PC-9 (cell line): ENCODE measurements at regions not wholly inside any gene's neighbourhood (a gene's known extent, or its start where the extent isn't known, plus 50 kb on each side); places are given as distances from the start of the nearest gene placed in this dataset.

ENCODE experiments used
- BruUV-seq: library from RNA; stranded (reverse); fragments of 400-500 nt; replicated peaks from 2 replicates; lab custom pipeline; 2021; lab: Mats Ljungman, UMichigan
- CTCF ChIA-PET: fragments of 300-600 bp; sonication (Branson Sonifier 250); formaldehyde crosslinking; loops from one replicate; lab custom pipeline; 2022; ENCODE audit warnings: antibody characterized with exemption; lab: Charles Lee
- POLR2A ChIA-PET: fragments of 300-600 bp; sonication (Branson Sonifier 250); formaldehyde crosslinking; loops from one replicate; lab custom pipeline; 2022; ENCODE audit warnings: antibody characterized with exemption; ENCODE audit not compliant: unreplicated experiment; lab: Charles Lee
- DNase-seq, 2 experiments: peaks; one replicate each; pipeline versions ENCODE4 v3.0.0 to v3.0.0-alpha.2; 2015 to 2022; ENCODE audit warnings: mixed read lengths in 1 of 2
- H2AFZ ChIP-seq: fragments of 200-600 bp; sonication (generic); 2 replicates; pipeline ENCODE4 v1.8.1; 2017; ENCODE audit warnings: antibody characterized with exemption
- H3F3A ChIP-seq: fragments of 200-600 bp; sonication (generic); 2 replicates; pipeline ENCODE4 v1.8.1; 2017; ENCODE audit warnings: antibody characterized with exemption, mild to moderate bottlenecking, low read depth; ENCODE audit not compliant: insufficient read depth
- H3K27ac ChIP-seq: fragments of 200-600 bp; sonication (generic); 2 replicates; pipeline ENCODE4 v1.6.1; 2016; ENCODE audit warnings: mixed run types
- H3K27me3 ChIP-seq: fragments of 200-600 bp; sonication (generic); 2 replicates; pipeline ENCODE4 v1.6.1; 2016; ENCODE audit warnings: low read depth, mixed run types; ENCODE audit not compliant: insufficient read depth
- H3K36me3 ChIP-seq: fragments of 200-600 bp; sonication (generic); 2 replicates; pipeline ENCODE4 v1.6.1; 2016; ENCODE audit warnings: low read depth, mixed run types
- H3K4me1 ChIP-seq: fragments of 200-600 bp; sonication (generic); replicated peaks from 2 replicates; pipeline ENCODE4 v1.6.1; 2016; ENCODE audit warnings: mixed run types; ENCODE audit not compliant: insufficient read depth
- H3K4me2 ChIP-seq: fragments of 200-600 bp; sonication (generic); 2 replicates; pipeline ENCODE4 v1.6.1; 2017; ENCODE audit warnings: mixed run types
- H3K4me3 ChIP-seq: fragments of 200-600 bp; sonication (generic); 2 replicates; pipeline ENCODE4 v1.6.1; 2016; ENCODE audit warnings: mixed run types
- H3K79me2 ChIP-seq: fragments of 200-600 bp; sonication (generic); 2 replicates; pipeline ENCODE4 v1.6.1; 2017; ENCODE audit warnings: low read depth, mixed run types
- H3K9me2 ChIP-seq: fragments of 200-600 bp; sonication (generic); 2 replicates; pipeline ENCODE4 v1.8.1; 2017; ENCODE audit warnings: mild to moderate bottlenecking; ENCODE audit not compliant: insufficient read depth
- H3K9me3 ChIP-seq: fragments of 200-600 bp; sonication (generic); 2 replicates; pipeline ENCODE4 v1.8.1; 2016; ENCODE audit warnings: low read depth; ENCODE audit not compliant: insufficient read depth
- H4K20me1 ChIP-seq: fragments of 200-600 bp; sonication (generic); 2 replicates; pipeline ENCODE4 v1.8.1; 2017; ENCODE audit not compliant: insufficient read depth
- EZH2 ChIP-seq: fragments of 200-600 bp; sonication (generic); IDR thresholded peaks from 2 replicates; pipeline ENCODE4 v1.8.0; 2017; ENCODE audit warnings: antibody characterized with exemption, low read depth
- intact Hi-C: fragments of 100-400 bp; cut with micrococcal nuclease; formaldehyde crosslinking; loops from one replicate; pipeline ENCODE4 v1.10.0; 2022; ENCODE audit not compliant: unreplicated experiment
- TF ChIP-seq, protein P1 (sequence below): fragments of 200-600 bp; sonication (generic); conservative IDR thresholded peaks from 2 replicates; pipeline ENCODE4 v1.6.1; 2017; ENCODE audit warnings: mixed run types, antibody characterized with exemption, mild to moderate bottlenecking, moderate library complexity

DNA sequence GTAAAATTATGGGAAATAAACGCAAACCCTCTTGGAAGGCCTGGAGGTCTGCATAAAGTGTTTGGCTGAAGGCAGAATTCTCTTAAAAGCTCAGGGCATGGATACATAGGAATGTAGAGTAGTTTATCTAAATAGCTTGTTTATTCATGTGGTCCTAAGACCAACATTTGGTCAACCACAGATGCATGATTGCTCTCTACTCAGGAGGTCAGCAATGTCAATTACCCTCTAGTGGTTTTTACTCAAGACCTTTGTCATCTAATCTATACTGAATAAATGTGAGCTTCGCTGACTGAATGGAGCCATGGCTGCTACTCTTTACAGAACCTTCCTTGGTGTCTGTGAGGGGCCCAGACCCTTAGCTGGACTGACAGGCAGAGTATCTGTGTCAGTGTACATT is 139.8 kb downstream of the ATL2 start:
- Histone ChIP-seq H3K27ac (no peak overlapping the region), H3F3A (no peaks in the 10 kb centered on the region), H4K20me1 (no peaks in the 10 kb centered on the region), H3K4me2 (no peak overlapping the region), H3K4me1 (no peaks in the 10 kb centered on the region), H3K9me3 (no peaks in the 10 kb centered on the region), H3K79me2 (no peaks in the 10 kb centered on the region), H3K4me3 (no peak overlapping the region), H3K9me2 (no peaks in the 10 kb centered on the region), H2AFZ (no peak overlapping the region), H3K27me3 (no peaks in the 10 kb centered on the region), H3K36me3 (no peaks in the 10 kb centered on the region)
- POLR2A ChIA-PET: interaction anchor here (0.6 kb wide), 1 partner anchor 74 kb away, joined by 3 read pairs; no protein-coding TSS in a partner anchor
- TF ChIP-seq, protein P1, sequence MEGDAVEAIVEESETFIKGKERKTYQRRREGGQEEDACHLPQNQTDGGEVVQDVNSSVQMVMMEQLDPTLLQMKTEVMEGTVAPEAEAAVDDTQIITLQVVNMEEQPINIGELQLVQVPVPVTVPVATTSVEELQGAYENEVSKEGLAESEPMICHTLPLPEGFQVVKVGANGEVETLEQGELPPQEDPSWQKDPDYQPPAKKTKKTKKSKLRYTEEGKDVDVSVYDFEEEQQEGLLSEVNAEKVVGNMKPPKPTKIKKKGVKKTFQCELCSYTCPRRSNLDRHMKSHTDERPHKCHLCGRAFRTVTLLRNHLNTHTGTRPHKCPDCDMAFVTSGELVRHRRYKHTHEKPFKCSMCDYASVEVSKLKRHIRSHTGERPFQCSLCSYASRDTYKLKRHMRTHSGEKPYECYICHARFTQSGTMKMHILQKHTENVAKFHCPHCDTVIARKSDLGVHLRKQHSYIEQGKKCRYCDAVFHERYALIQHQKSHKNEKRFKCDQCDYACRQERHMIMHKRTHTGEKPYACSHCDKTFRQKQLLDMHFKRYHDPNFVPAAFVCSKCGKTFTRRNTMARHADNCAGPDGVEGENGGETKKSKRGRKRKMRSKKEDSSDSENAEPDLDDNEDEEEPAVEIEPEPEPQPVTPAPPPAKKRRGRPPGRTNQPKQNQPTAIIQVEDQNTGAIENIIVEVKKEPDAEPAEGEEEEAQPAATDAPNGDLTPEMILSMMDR: no peak
- no peak for TF ChIP-seq EZH2
- DNase-seq: no peak
- intact Hi-C loops: no loop called here
- no TSS peak for BruUV-seq
- CTCF ChIA-PET: no interaction called here

DNA sequence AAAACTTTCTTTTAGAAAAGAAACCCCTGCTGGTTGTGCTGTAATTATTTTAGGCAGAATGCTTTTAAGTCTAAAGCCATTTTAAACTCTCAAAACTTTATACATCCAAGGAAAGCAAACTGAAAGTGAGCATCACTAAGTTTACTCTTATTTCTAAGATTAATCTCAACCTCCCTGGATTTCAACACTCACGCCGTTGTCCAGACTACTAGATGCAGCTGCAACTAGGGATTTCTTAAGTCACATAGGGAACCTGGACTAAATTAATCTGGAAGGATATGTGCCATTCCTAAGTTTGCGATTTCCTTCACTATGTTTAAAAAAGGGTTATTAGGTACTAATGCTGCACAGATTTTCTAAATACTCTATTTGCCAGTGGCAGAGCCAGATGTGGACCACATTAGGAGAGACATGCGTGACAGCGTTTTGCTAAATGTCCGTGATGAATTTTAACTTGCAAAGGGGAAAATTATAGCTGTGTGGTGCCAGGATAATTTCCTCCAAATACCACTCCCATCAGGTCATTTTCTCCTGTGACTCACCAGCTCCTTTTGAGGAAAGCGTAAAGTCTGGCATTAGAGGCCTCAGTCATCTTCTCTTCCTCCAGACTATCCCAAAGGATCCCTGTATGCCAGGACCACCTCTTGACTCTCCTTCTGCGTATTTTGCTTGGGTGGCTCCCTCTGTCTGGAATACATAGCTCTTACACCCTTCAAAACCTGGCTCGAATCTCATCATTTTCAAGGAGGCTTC is 143.7 kb downstream of the ATL2 start:
- no peak overlapping the region for H3K4me3 ChIP-seq
- no peaks in the 10 kb centered on the region for H3F3A ChIP-seq
- H3K36me3 ChIP-seq: no peaks in the 10 kb centered on the region
- H3K79me2 ChIP-seq: no peaks in the 10 kb centered on the region
- no peak for TF ChIP-seq EZH2
- TF ChIP-seq, protein P1: no peak
- H2AFZ ChIP-seq: no peak overlapping the region
- H3K9me2 ChIP-seq: no peaks in the 10 kb centered on the region; the same call in 1 of the 2 replicates
- H3K27ac ChIP-seq: no peak overlapping the region
- POLR2A ChIA-PET: no interaction called here
- no peaks in the 10 kb centered on the region for H3K4me1 ChIP-seq
- DNase-seq: no peak
- H3K4me2 ChIP-seq: no peak overlapping the region
- intact Hi-C loops: no loop called here
- H3K27me3 ChIP-seq: no peaks in the 10 kb centered on the region
- BruUV-seq: no TSS peak
- CTCF ChIA-PET: no interaction called here
- no peaks in the 10 kb centered on the region for H3K9me3 ChIP-seq
- H4K20me1 ChIP-seq: no peaks in the 10 kb centered on the region

DNA sequence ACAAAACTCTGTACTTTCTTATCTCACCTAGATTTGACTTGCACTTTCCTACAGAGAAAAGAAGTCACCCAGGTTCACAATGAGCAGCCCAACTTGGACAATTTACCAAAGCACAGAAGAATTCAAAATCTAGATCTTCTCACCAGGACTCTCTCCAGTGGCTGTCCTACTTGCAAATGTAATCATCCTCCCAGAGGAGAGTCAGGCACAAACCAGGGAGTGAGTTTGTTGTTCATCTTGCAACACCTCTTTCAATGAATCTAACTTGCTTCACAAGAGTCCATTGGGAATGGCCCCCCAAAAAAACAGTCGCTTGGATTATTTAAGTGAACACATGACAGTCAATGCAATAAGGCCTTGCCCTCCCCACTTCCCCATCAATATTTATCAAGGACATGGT is 144.6 kb downstream of the ATL2 start:
- H3K36me3 ChIP-seq: no peaks in the 10 kb centered on the region
- no peaks in the 10 kb centered on the region for H3K79me2 ChIP-seq
- H3K9me3 ChIP-seq: no peaks in the 10 kb centered on the region
- intact Hi-C loops: no loop called here
- CTCF ChIA-PET: no interaction called here
- no peak overlapping the region for H2AFZ ChIP-seq
- DNase-seq: no peak
- H3K4me1 ChIP-seq: no peaks in the 10 kb centered on the region
- no peak overlapping the region for H3K27ac ChIP-seq
- TF ChIP-seq EZH2: no peak
- TF ChIP-seq, protein P1: no peak
- BruUV-seq: no TSS peak
- no peaks in the 10 kb centered on the region; the same call in 1 of the 2 replicates for H3K9me2 ChIP-seq
- no peak overlapping the region for H3K4me3 ChIP-seq
- no peaks in the 10 kb centered on the region for H4K20me1 ChIP-seq
- no peak overlapping the region for H3K4me2 ChIP-seq
- POLR2A ChIA-PET: no interaction called here
- H3F3A ChIP-seq: no peaks in the 10 kb centered on the region
- no peaks in the 10 kb centered on the region for H3K27me3 ChIP-seq
